HEK293T (cell line): ENCODE measurements at regions not wholly inside any gene's neighbourhood (a gene's known extent, or its start where the extent isn't known, plus 50 kb on each side); places are given as distances from the start of the nearest gene placed in this dataset.
A peak's percentile ranks its signal among the peaks of the same experiment; 100 is the strongest.

ENCODE experiments used
- CTCF ChIA-PET: fragments of 350-600 bp; formaldehyde crosslinking; extraction: SDS; loops from one replicate; lab custom pipeline; 2021; ENCODE audit warnings: antibody characterized with exemption, inconsistent platforms; lab: Yijun Ruan, JAX
- POLR2A ChIA-PET: fragments of 350-600 bp; formaldehyde crosslinking; extraction: SDS; loops from one replicate; lab custom pipeline; 2020; ENCODE audit warnings: antibody characterized with exemption, inconsistent platforms; lab: Yijun Ruan, JAX
- DNase-seq: peaks from one replicate; pipeline ENCODE4 v3.0.0; 2012; ENCODE audit warnings: mixed read lengths; ENCODE audit errors: extremely low spot score
- ARNT ChIP-seq: fragments of 450-650 bp; IDR thresholded peaks from 2 replicates; pipeline ENCODE4 v1.6.1; 2017; ENCODE audit warnings: mild to moderate bottlenecking
- BHLHE40 ChIP-seq: fragments of 450-650 bp; IDR thresholded peaks from 2 replicates; pipeline ENCODE4 v1.6.1; 2016; ENCODE audit warnings: mild to moderate bottlenecking, moderate library complexity, borderline replicate concordance
- CTBP1 ChIP-seq: fragments of 450-650 bp; IDR thresholded peaks from 2 replicates; pipeline ENCODE4 v1.6.1; 2016; ENCODE audit warnings: borderline replicate concordance
- ELF4 ChIP-seq: fragments of 450-650 bp; IDR thresholded peaks from 2 replicates; pipeline ENCODE4 v1.6.1; 2017; ENCODE audit warnings: antibody characterized with exemption
- FOXA1 ChIP-seq: fragments of 450-650 bp; IDR thresholded peaks from 2 replicates; pipeline ENCODE4 v1.6.1; 2016; ENCODE audit warnings: mild to moderate bottlenecking
- FOXK2 ChIP-seq: fragments of 450-650 bp; IDR thresholded peaks from 2 replicates; pipeline ENCODE4 v1.6.1; 2016; ENCODE audit warnings: mild to moderate bottlenecking
- FOXM1 ChIP-seq: fragments of 450-650 bp; IDR thresholded peaks from 2 replicates; pipeline ENCODE4 v1.6.1; 2017; ENCODE audit warnings: mild to moderate bottlenecking, borderline replicate concordance
- HDGF ChIP-seq: fragments of 450-650 bp; IDR thresholded peaks from 2 replicates; pipeline ENCODE4 v1.6.1; 2017; ENCODE audit warnings: antibody characterized with exemption, borderline replicate concordance
- L3MBTL2 ChIP-seq: fragments of 450-650 bp; conservative IDR thresholded peaks from 2 replicates; pipeline ENCODE4 v1.6.1; 2016; ENCODE audit warnings: mild to moderate bottlenecking
- LEF1 ChIP-seq: fragments of 450-650 bp; IDR thresholded peaks from 2 replicates; pipeline ENCODE4 v1.6.1; 2017; ENCODE audit warnings: mild to moderate bottlenecking, borderline replicate concordance
- NFRKB ChIP-seq: fragments of 450-650 bp; IDR thresholded peaks from 2 replicates; pipeline ENCODE4 v1.6.1; 2016; ENCODE audit warnings: mild to moderate bottlenecking, moderate library complexity
- PKNOX1 ChIP-seq: fragments of 450-650 bp; IDR thresholded peaks from 2 replicates; pipeline ENCODE4 v1.6.1; 2016
- SP1 ChIP-seq: fragments of 450-650 bp; IDR thresholded peaks from 2 replicates; pipeline ENCODE4 v1.6.1; 2017
- SUZ12 ChIP-seq: fragments of 450-650 bp; IDR thresholded peaks from 2 replicates; pipeline ENCODE4 v1.6.1; 2016; ENCODE audit warnings: mild to moderate bottlenecking
- TARDBP ChIP-seq: fragments of 450-650 bp; IDR thresholded peaks from 2 replicates; pipeline ENCODE4 v1.6.1; 2016
- ZNF384 ChIP-seq: fragments of 450-650 bp; IDR thresholded peaks from 2 replicates; pipeline ENCODE4 v1.6.1; 2016

- ChIA-PET POLR2A (no interaction called here), CTCF (no interaction called here)
- TF ChIP-seq LEF1 (no peak), TARDBP (no peak), ELF4 (no peak), PKNOX1 (no peak), FOXA1 (no peak), SP1 (no peak), SUZ12 (no peak), ZNF384 (no peak), CTBP1 (no peak), BHLHE40 (no peak), L3MBTL2 (no peak), NFRKB (no peak)
- no peak for DNase-seq
Measured at GRCh38 chr10:20512631-20513030, 384.5 kb downstream of the NEBL start.

GRCh38 chr10:20508921-20509320 lies 388.2 kb downstream of the NEBL start:
- ChIA-PET CTCF (no interaction called here), POLR2A (no interaction called here)
- TF ChIP-seq NFRKB (no peak), LEF1 (no peak), HDGF (no peak), BHLHE40 (no peak), FOXK2 (no peak)
- DNase-seq: no peak

- CTCF ChIA-PET: no interaction called here
- POLR2A ChIA-PET: no interaction called here
- DNase-seq: no peak
- TF ChIP-seq L3MBTL2: no peak
- TF ChIP-seq SUZ12: no peak
- no peak for TF ChIP-seq FOXK2
- TF ChIP-seq FOXM1: no peak
- TF ChIP-seq HDGF: no peak
- TF ChIP-seq TARDBP: no peak
- TF ChIP-seq BHLHE40: no peak
- TF ChIP-seq PKNOX1: no peak
- no peak for TF ChIP-seq ARNT
- TF ChIP-seq ELF4: no peak
- TF ChIP-seq SP1: no peak
- TF ChIP-seq FOXA1: no peak
- no peak for TF ChIP-seq ZNF384
- TF ChIP-seq LEF1: no peak
- no peak for TF ChIP-seq CTBP1
- no peak for TF ChIP-seq NFRKB
Measured at GRCh38 chr10:20502903-20503585, 394.1 kb downstream of the NEBL start.

- CTCF ChIA-PET: interaction anchor here (0.6 kb wide), 1 partner anchor 1091 kb away, joined by 3 read pairs; no protein-coding TSS in a partner anchor
- DNase-seq: no peak
- TF ChIP-seq FOXM1 (no peak), NFRKB (no peak), ELF4 (no peak), L3MBTL2 (no peak), PKNOX1 (no peak), LEF1 (no peak), SP1 (no peak), BHLHE40 (no peak), ZNF384 (no peak), HDGF (no peak), TARDBP (no peak), ARNT (no peak), FOXA1 (no peak), CTBP1 (no peak), FOXK2 (no peak)
- POLR2A ChIA-PET: no interaction called here
Measured at GRCh38 chr10:20494474-20494873, 402.6 kb downstream of the NEBL start.

- TF ChIP-seq HDGF (no peak), ARNT (no peak), FOXK2 (no peak), LEF1 (no peak), BHLHE40 (no peak), L3MBTL2 (no peak), ZNF384 (no peak), CTBP1 (no peak), PKNOX1 (no peak), FOXA1 (no peak), NFRKB (no peak), SUZ12 (no peak), FOXM1 (no peak), SP1 (no peak), ELF4 (no peak), TARDBP (no peak)
- CTCF ChIA-PET: no interaction called here
- DNase-seq: peak; percentile 50
- POLR2A ChIA-PET: interaction anchor here (1.0 kb wide), 1 partner anchor 675 kb away, joined by 3 read pairs; no protein-coding TSS in a partner anchor
Measured at GRCh38 chr10:20492447-20492846, 404.7 kb downstream of the NEBL start.
